AG09319 (cell line): ENCODE measurements at regions not wholly inside any gene's neighbourhood (a gene's known extent, or its start where the extent isn't known, plus 50 kb on each side); places are given as distances from the start of the nearest gene placed in this dataset.

Source experiments
- DNase-seq: peaks from one replicate; pipeline ENCODE4 v3.0.0-alpha.2; 2010; ENCODE audit warnings: low read depth; ENCODE audit errors: extremely low read depth
- TF ChIP-seq, protein P1 (sequence below): IDR thresholded peaks from 2 replicates; pipeline ENCODE4 v1.5.1; 2011; ENCODE audit warnings: low read depth, mild to moderate bottlenecking, inconsistent platforms, low read length, moderate library complexity

DNA sequence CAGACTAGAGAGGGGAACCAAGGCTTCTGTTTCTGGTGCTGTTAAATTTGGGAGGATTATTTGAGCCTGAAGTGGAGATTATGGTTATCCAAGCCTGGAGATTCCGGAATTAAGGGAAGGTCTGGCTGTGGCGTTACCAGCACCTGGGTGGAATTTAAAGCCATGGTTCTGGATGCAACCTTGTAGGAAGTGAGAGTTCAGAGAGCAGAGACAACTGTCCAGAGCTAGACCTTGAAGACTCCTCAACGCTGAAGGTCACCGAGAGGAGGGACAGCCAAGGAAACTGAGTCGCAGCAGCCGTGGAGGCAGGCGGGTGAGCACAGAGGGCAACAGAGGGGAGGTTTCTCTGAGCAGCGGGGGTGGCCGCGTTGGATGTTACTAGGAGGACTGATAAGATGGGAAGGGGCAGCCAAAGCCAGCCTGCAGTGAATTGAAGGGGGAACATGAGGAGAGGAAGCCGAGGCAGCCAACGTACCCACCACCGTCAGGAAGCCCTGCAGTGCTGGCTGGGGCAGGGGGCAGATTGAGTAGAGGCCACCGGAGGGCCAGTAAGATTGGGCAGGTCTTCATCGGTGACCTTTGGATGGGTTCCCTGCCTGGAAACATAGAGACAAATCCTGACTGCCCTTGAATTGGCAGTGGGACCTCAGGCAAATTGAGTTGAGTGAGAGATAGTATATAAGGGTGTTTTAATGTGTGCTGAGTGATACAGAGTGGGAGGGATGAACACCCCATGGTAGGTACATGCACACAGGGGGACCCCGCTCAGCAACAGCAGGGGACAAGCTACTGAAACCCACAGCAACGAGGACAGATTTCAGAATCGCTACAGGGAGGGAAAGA lies 90.3 kb downstream of the SNX5 start:
- TF ChIP-seq, protein P1, sequence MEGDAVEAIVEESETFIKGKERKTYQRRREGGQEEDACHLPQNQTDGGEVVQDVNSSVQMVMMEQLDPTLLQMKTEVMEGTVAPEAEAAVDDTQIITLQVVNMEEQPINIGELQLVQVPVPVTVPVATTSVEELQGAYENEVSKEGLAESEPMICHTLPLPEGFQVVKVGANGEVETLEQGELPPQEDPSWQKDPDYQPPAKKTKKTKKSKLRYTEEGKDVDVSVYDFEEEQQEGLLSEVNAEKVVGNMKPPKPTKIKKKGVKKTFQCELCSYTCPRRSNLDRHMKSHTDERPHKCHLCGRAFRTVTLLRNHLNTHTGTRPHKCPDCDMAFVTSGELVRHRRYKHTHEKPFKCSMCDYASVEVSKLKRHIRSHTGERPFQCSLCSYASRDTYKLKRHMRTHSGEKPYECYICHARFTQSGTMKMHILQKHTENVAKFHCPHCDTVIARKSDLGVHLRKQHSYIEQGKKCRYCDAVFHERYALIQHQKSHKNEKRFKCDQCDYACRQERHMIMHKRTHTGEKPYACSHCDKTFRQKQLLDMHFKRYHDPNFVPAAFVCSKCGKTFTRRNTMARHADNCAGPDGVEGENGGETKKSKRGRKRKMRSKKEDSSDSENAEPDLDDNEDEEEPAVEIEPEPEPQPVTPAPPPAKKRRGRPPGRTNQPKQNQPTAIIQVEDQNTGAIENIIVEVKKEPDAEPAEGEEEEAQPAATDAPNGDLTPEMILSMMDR, result no peak
- DNase-seq, result no peak

DNA sequence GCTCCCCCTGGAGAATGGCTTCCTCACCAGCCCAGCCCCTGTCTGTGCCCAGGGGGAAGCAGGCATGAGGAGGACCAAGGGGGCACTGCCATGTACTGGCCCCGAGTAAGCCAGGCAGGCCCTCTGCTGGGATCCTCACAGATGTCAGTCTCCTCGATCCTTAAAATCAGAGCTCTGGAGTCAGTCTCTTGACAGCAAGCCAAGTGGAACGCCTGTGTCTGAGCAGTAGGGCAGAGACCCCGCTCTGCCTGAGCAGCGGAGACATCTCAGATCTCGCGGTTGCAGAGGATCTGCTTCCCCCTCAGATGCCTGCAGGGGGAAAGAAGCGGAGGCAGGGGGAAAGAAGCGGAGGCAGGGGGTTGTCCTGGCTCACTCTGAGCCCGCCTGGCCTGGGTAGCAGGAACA lies 92.6 kb downstream of the SNX5 start:
- DNase-seq, result no peak
- TF ChIP-seq, protein P1, result no peak

DNA sequence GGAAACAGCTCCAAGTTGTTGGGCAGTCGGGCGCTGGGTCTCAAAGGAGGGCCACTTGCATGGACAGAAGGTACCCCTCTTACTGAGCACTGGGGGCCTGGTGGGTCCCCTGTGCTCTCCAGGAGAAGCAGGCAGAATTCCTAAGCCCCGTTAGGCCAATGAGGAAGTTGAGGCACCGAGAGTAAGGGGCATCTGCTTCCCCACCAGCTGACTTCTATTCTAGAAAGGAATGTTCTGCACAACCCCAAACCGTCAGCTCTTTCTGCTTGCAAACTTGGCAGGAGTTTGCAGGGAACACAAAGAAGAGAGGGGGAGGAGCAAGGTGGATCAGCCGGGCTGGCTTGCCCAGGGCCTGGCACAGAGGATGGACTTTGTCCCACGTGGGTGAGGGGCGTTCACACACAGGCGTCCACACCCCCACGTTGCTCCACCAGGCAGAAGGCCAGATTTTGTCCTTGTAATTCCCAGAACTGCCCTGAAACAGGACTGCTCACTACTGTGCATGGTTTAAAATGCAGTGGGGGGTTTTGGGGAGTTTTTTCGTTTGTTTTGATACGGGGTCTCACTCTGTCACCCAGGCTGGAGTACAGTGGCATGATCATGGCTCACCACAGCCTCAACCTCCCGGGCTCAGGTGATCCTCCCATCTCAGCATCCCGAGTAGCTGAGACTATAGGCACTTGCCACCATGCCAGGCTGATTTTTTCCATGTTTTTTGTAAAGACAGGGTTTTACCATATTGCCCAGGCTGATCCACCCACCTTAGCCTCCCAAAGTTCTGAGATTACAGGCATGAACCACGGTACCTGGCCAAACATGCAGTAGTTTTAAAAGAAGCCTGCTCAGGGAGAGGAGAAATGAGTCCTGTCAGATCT lies 93.3 kb downstream of the SNX5 start:
- peak; percentile 76 for DNase-seq

DNA sequence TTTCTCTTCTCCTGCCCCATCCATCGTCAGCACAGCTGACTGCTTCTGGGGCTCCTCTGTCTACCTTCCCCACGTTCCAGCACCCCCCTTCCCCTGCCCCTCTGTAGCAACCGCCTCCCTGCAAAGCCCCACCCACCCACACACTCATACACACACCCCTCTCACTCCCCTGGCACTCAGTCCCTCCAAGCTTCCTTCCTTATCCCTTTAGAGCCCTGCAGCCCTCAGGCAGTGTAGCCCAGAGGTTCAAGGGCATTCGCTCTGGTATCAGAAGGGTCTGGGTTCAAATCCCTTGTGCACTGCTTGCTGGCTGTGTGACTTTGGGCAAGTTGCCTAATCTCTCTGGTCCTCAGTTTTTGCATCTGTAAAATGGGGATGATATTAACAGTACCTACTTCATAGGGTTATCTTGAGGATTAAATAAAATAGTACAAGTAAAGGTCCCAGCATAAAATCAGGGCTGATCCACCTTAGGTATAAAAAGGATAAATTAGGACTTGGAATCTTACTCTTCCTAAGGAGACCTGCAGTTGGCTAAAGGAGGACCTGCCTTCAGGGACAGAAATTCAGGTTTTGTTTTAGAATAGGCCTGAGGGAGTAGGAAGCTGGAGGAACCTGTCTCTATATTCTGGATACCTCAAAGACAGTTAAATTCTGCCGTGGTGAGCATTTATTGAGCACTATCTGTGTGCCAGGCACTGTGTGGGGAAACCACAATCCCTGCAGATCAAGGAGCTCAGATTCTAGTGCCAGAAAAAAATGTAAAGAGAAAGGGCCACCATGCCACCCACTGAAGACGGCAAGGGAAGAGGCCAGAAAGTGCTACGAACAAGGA lies 94.1 kb downstream of the SNX5 start:
- DNase-seq, result no peak
- TF ChIP-seq, protein P1, result no peak

More for the DNA sequence above, 93.3 kb downstream of the SNX5 start:
- TF ChIP-seq, protein P1, result no peak

GRCh38 chr20:17873410-17874270 lies 95.0 kb downstream of the SNX5 start:
- DNase-seq, result peak; percentile 98
- TF ChIP-seq, protein P1, result no peak

- DNase-seq, result no peak
- TF ChIP-seq, protein P1, result no peak
Measured at GRCh38 chr20:17872959-17873358, 95.6 kb downstream of the SNX5 start.
